Fibroblast of lung (primary cell): ENCODE measurements at regions not wholly inside any gene's neighbourhood (a gene's known extent, or its start where the extent isn't known, plus 50 kb on each side); places are given as distances from the start of the nearest gene placed in this dataset.
"Not testable (repeated sequence)": the region's sequence is repeated elsewhere in the genome, so short reads cannot be mapped to it uniquely, and the experiment has no call there.

Source experiments
- CTCF ChIP-seq, 2 donors: IDR thresholded peaks in 1 of 2; conservative IDR thresholded peaks in 1 of 2; 1 replicate in 1 of 2; 2 replicates in 1 of 2; pipeline ENCODE4 v1.5.1; 2011 to 2012; ENCODE audit warnings: low read length in 2 of 2, control low read depth in 1 of 2, inconsistent platforms in 1 of 2, low read depth in 1 of 2, mild to moderate bottlenecking in 1 of 2
- EZH2 ChIP-seq: IDR thresholded peaks from 2 replicates; pipeline ENCODE4 v1.5.1; 2012; ENCODE audit warnings: low read length, control low read depth, mild to moderate bottlenecking; ENCODE audit errors: missing control alignments

GRCh38 chrY:18858484-18859191, 85.1 kb upstream of the HSFY2 start:
- TF ChIP-seq CTCF (conservative IDR thresholded peaks at IDR 0.05 in 1 of 2, IDR thresholded peaks at IDR 0.05 in 1 of 2; ENCODE audit: low read depth in 1 of 2, low read length in 2 of 2); EZH2: not testable (repeated sequence)
